ENCODE measurements at regions not wholly inside any gene's neighbourhood (a gene's known extent, or its start where the extent isn't known, plus 50 kb on each side); places are given as distances from the start of the nearest gene placed in this dataset.

DNA sequence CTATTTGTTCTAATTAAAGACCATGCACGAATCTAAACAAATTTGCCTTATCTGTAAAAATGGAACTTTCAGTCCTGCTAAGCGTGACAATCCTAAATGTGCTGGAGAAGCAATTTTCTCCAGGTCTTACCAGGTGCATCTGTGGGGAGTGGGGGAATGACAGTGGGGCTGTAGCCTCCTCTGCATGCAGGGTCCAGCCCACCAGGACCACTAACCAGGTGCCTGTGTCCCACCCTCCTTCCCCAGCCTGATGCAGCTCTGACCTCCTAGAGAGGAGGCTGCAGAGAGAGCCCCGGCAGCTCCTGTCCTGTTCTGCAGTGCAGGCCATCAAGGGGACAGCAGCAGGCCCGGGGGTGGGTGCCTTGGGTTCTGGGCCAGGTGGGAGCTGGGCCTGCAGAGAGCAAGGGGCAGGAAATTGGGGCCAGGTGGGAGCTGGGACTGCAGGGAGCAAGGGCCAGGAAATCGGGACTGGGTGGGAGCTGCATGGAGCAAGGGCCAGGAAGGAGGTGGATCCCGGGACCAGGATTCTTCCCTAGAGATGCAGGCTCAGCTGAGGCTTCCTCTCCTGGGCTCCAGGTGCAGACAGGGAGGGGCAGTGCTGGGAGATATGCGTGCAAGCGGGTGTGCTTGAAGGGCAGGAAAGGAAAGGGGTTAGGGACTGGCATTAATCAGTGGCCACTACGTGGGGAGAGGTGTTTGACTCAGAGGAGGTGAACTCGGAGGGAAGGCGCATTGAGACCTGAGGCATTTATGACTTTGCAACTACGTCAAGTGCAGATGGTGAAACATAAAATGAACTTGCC, 185.3 kb downstream of the ANKRD30B start:
- Histone ChIP-seq H3K27me3 (no peaks in the 10 kb centered on the region), H3K27ac (no peak overlapping the region), H3K9me3 (no peaks in the 10 kb centered on the region), H3K4me1 (ENCODE audit: insufficient read depth) (no peaks in the 10 kb centered on the region), H3K36me3 (no peaks in the 10 kb centered on the region), H3K4me3 (no peak overlapping the region)
- intact Hi-C loops (cut with DNase I), result no loop called here
- DNase-seq, result no peak
- 54 to 80% (median 74%) methylated on average over 12 of the region's 12 CpGs for WGBS, 3 donors
- no peak for TF ChIP-seq POLR2A (IDR thresholded peaks at IDR 0.05)
- TF ChIP-seq, protein P1, sequence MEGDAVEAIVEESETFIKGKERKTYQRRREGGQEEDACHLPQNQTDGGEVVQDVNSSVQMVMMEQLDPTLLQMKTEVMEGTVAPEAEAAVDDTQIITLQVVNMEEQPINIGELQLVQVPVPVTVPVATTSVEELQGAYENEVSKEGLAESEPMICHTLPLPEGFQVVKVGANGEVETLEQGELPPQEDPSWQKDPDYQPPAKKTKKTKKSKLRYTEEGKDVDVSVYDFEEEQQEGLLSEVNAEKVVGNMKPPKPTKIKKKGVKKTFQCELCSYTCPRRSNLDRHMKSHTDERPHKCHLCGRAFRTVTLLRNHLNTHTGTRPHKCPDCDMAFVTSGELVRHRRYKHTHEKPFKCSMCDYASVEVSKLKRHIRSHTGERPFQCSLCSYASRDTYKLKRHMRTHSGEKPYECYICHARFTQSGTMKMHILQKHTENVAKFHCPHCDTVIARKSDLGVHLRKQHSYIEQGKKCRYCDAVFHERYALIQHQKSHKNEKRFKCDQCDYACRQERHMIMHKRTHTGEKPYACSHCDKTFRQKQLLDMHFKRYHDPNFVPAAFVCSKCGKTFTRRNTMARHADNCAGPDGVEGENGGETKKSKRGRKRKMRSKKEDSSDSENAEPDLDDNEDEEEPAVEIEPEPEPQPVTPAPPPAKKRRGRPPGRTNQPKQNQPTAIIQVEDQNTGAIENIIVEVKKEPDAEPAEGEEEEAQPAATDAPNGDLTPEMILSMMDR (IDR thresholded peaks at IDR 0.05), result no peak
- TF ChIP-seq EP300 (IDR thresholded peaks at IDR 0.05), result no peak

- H3K27ac ChIP-seq, result no peak overlapping the region
- no peaks in the 10 kb centered on the region for H3K27me3 ChIP-seq
- H3K9me3 ChIP-seq, result no peaks in the 10 kb centered on the region
- no peak for TF ChIP-seq EP300 (IDR thresholded peaks at IDR 0.05)
- TF ChIP-seq POLR2A (IDR thresholded peaks at IDR 0.05), result no peak
- TF ChIP-seq, protein P1 (IDR thresholded peaks at IDR 0.05), result no peak
- no peak overlapping the region for H3K4me3 ChIP-seq
- intact Hi-C loops (cut with DNase I), result no loop called here
- H3K36me3 ChIP-seq, result no peaks in the 10 kb centered on the region
- 66 to 78% (median 76%) methylated on average over 10 of the region's 10 CpGs for WGBS, 3 donors
- no peak for DNase-seq
- no peaks in the 10 kb centered on the region for H3K4me1 ChIP-seq (ENCODE audit: insufficient read depth)
Measured at GRCh38 chr18:14933964-14934363, 186.0 kb downstream of the ANKRD30B start.

GRCh38 chr18:14935210-14935609, 187.2 kb downstream of the ANKRD30B start:
- H3K4me3 ChIP-seq, result no peak overlapping the region
- H3K4me1 ChIP-seq (ENCODE audit: insufficient read depth), result no peaks in the 10 kb centered on the region
- DNase-seq, result no peak
- WGBS, 3 donors, result 55 to 71% (median 71%) methylated on average over 3 of the region's 3 CpGs
- no peaks in the 10 kb centered on the region for H3K9me3 ChIP-seq
- H3K27ac ChIP-seq, result no peak overlapping the region
- intact Hi-C loops (cut with DNase I), result no loop called here
- no peaks in the 10 kb centered on the region for H3K27me3 ChIP-seq
- TF ChIP-seq POLR2A (IDR thresholded peaks at IDR 0.05) (no peak), EP300 (IDR thresholded peaks at IDR 0.05) (no peak)
- TF ChIP-seq, protein P1 (IDR thresholded peaks at IDR 0.05), result no peak
- H3K36me3 ChIP-seq, result no peaks in the 10 kb centered on the region

DNA sequence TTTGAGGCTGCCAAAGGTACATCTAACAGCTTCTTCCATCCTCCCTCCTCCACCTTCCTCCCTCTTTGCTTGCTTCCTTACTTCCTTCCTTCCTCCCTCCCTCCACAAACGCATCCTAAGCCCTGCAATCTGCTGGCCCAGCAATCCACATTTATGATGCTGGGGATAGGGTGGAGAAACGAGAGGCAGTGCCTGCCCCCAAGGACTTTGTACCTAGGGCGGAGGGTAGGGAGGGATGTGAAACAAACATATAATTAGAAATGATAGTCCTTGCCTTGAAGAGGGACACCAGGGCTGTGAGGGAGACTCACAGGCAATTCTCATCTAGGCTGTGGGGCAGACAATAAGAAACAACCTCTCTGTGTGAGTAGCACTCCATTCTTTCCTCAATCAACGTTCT, 188.3 kb downstream of the ANKRD30B start:
- Histone ChIP-seq H3K9me3 (no peaks in the 10 kb centered on the region), H3K4me3 (no peak overlapping the region), H3K4me1 (ENCODE audit: insufficient read depth) (no peaks in the 10 kb centered on the region), H3K36me3 (no peaks in the 10 kb centered on the region), H3K27ac (no peak overlapping the region), H3K27me3 (no peaks in the 10 kb centered on the region)
- TF ChIP-seq POLR2A (IDR thresholded peaks at IDR 0.05), result no peak
- TF ChIP-seq, protein P1 (IDR thresholded peaks at IDR 0.05), result no peak
- TF ChIP-seq EP300 (IDR thresholded peaks at IDR 0.05), result no peak
- intact Hi-C loops (cut with DNase I), result no loop called here
- WGBS, 3 donors, result 45 to 58% (median 48%) methylated on average over 4 of the region's 4 CpGs
- no peak for DNase-seq

All from ovary (tissue), 7 donors.